ENCODE measurements at regions not wholly inside any gene's neighbourhood (a gene's known extent, or its start where the extent isn't known, plus 50 kb on each side); places are given as distances from the start of the nearest gene placed in this dataset.

GRCh38 chr11:71117311-71117710, 135.1 kb downstream of the SHANK2 start:
- Histone ChIP-seq H3K36me3 (ENCODE audit: control insufficient read depth, insufficient read depth, low read length) (no peaks in the 10 kb centered on the region), H3K27ac (ENCODE audit: low read length) (no peak overlapping the region), H3K9me3 (ENCODE audit: control insufficient read depth, insufficient read depth, low read length) (no peaks in the 10 kb centered on the region), H3K4me1 (ENCODE audit: control insufficient read depth, insufficient read depth, low read length) (no peaks in the 10 kb centered on the region), H3K4me3 (ENCODE audit: low read length) (no peak overlapping the region), H3K27me3 (ENCODE audit: control insufficient read depth, insufficient read depth, low read length) (no peaks in the 10 kb centered on the region)
- no peak overlapping the region for H3K4me3 Mint-ChIP-seq
- 86% methylated on average over 5 of the region's 5 CpGs for whole genome bisulfite sequencing (ENCODE audit: insufficient coverage)
- no peaks in the 10 kb centered on the region for H3K4me1 Mint-ChIP-seq
- intact Hi-C loops (cut with micrococcal nuclease), result no loop called here
- no peak for DNase-seq
- TF ChIP-seq, protein P1, sequence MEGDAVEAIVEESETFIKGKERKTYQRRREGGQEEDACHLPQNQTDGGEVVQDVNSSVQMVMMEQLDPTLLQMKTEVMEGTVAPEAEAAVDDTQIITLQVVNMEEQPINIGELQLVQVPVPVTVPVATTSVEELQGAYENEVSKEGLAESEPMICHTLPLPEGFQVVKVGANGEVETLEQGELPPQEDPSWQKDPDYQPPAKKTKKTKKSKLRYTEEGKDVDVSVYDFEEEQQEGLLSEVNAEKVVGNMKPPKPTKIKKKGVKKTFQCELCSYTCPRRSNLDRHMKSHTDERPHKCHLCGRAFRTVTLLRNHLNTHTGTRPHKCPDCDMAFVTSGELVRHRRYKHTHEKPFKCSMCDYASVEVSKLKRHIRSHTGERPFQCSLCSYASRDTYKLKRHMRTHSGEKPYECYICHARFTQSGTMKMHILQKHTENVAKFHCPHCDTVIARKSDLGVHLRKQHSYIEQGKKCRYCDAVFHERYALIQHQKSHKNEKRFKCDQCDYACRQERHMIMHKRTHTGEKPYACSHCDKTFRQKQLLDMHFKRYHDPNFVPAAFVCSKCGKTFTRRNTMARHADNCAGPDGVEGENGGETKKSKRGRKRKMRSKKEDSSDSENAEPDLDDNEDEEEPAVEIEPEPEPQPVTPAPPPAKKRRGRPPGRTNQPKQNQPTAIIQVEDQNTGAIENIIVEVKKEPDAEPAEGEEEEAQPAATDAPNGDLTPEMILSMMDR (IDR thresholded peaks at IDR 0.05), result no peak
- H3K27ac Mint-ChIP-seq, result no peak overlapping the region
- H3K9me3 Mint-ChIP-seq, result no peaks in the 10 kb centered on the region
- peaks cover 0 to 11% of the 10 kb centered on the region in 2 donors for H3K27me3 Mint-ChIP-seq (ENCODE audit: low read depth in 2 of 2)
- no peak for ATAC-seq
- no peaks in the 10 kb centered on the region for H3K36me3 Mint-ChIP-seq

GRCh38 chr11:71116693-71117040, 135.7 kb downstream of the SHANK2 start:
- peaks cover 0 to 11% of the 10 kb centered on the region in 2 donors for H3K27me3 Mint-ChIP-seq (ENCODE audit: low read depth in 2 of 2)
- H3K4me1 ChIP-seq (ENCODE audit: control insufficient read depth, insufficient read depth, low read length), result no peaks in the 10 kb centered on the region
- no peak overlapping the region for H3K27ac ChIP-seq (ENCODE audit: low read length)
- no peak for DNase-seq
- TF ChIP-seq, protein P1 (IDR thresholded peaks at IDR 0.05), result no peak
- no peaks in the 10 kb centered on the region for H3K27me3 ChIP-seq (ENCODE audit: control insufficient read depth, insufficient read depth, low read length)
- H3K4me3 ChIP-seq (ENCODE audit: low read length), result no peak overlapping the region
- no peaks in the 10 kb centered on the region for H3K9me3 ChIP-seq (ENCODE audit: control insufficient read depth, insufficient read depth, low read length)
- no peak for ATAC-seq
- WGBS (ENCODE audit: insufficient coverage), result 81% methylated on average over 7 of the region's 8 CpGs
- H3K36me3 Mint-ChIP-seq, result no peaks in the 10 kb centered on the region
- H3K9me3 Mint-ChIP-seq, result no peaks in the 10 kb centered on the region
- no peaks in the 10 kb centered on the region for H3K4me1 Mint-ChIP-seq
- intact Hi-C loops (cut with micrococcal nuclease), result no loop called here
- H3K27ac Mint-ChIP-seq, result no peak overlapping the region
- no peaks in the 10 kb centered on the region for H3K36me3 ChIP-seq (ENCODE audit: control insufficient read depth, insufficient read depth, low read length)
- H3K4me3 Mint-ChIP-seq, result no peak overlapping the region

DNA sequence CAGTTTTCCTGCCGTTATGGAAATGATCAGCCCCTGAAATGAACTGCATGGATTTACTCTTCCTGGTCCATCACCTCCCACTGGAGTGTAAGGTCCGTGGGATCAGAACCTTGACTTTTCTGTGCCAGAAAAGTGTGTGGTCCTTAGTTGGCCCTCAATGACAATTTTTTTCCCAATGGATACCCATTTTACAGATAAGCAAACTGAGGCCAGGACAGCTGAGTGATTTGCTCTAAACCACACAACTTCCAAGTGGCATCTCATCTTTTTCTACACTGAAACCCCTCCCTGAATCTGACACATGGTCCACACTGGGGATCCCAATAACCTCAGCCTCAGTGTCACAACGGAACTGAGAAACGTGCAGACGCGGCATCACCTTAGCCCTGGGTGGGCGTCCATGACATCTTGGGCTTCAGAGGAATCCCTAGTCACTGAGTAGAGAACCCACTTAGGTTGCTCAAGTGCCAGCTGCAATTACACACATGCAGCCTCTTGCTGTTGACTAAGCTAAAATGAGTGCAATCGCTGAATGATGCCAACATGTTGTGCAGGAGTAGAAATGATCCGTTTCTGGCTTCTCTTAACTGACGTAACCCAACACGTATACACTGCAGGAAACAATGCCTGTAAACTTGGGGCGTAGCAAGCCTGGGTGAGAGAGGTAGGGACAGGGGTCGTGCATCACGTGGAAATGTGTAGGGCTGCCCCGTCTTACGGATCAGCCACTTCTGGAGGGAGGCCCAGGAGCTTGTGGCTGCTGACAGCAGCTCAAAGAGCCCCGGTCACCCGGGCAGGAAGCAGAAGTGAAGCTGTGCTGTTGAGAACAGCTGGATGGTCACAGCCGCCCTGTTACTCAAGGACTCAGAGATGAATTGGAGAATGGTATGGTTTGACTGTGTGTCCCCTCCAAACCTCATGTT, 136.3 kb downstream of the SHANK2 start:
- peaks cover 0 to 11% of the 10 kb centered on the region in 2 donors for H3K27me3 Mint-ChIP-seq (ENCODE audit: low read depth in 2 of 2)
- no peaks in the 10 kb centered on the region for H3K4me1 ChIP-seq (ENCODE audit: control insufficient read depth, insufficient read depth, low read length)
- no peak overlapping the region for H3K27ac Mint-ChIP-seq
- H3K4me3 Mint-ChIP-seq, result no peak overlapping the region
- ATAC-seq (no peak), DNase-seq (no peak)
- no peaks in the 10 kb centered on the region for H3K4me1 Mint-ChIP-seq
- no peaks in the 10 kb centered on the region for H3K27me3 ChIP-seq (ENCODE audit: control insufficient read depth, insufficient read depth, low read length)
- no peak overlapping the region for H3K27ac ChIP-seq (ENCODE audit: low read length)
- H3K9me3 Mint-ChIP-seq, result no peaks in the 10 kb centered on the region
- 47% methylated on average over 19 of the region's 19 CpGs for WGBS (ENCODE audit: insufficient coverage)
- H3K36me3 Mint-ChIP-seq, result no peaks in the 10 kb centered on the region
- TF ChIP-seq, protein P1 (IDR thresholded peaks at IDR 0.05), result no peak
- H3K36me3 ChIP-seq (ENCODE audit: control insufficient read depth, insufficient read depth, low read length), result no peaks in the 10 kb centered on the region
- H3K9me3 ChIP-seq (ENCODE audit: control insufficient read depth, insufficient read depth, low read length), result no peaks in the 10 kb centered on the region
- H3K4me3 ChIP-seq (ENCODE audit: low read length), result no peak overlapping the region
- intact Hi-C loops (cut with micrococcal nuclease), result no loop called here

All from natural killer cell (primary cell).